ENCODE measurements at regions not wholly inside any gene's neighbourhood (a gene's known extent, or its start where the extent isn't known, plus 50 kb on each side); places are given as distances from the start of the nearest gene placed in this dataset.

DNA sequence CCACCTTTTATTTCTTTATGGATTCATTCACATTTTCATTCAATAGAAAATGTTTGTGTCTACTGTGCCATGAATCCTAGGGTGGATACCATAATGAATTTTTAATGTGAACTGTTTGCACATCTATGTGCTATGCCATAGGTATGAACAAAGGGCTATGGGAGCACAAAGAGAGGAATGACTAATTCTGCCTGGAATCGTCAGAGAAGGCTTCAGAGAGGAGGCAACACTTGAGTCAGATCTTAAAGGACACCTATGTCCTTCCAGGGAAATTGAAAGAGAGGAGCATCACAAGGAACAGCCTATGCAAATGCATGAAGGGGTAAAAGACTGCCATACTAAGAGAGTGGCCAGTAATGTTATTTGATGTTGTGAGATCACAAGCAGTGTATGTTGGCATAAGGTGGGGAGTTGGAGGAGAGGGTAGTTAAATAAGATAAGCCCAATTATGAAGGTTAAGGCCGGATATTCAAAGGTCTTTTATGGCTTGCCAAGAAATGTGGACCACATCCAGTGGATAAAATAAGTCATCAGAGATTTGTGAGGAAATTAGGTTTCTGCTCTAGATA lies 246.7 kb downstream of the GRIN2B start:
- no TSS peak for BruUV-seq (replicated peaks)
- WGBS, 2 experiments (ENCODE audit: extremely low coverage in 2 of 2, insufficient read length in 1 of 2), result no CpG with 5 or more reads among the region's 2 CpGs

More for the DNA sequence above, 246.7 kb downstream of the GRIN2B start:
- Histone ChIP-seq H4K8ac (ENCODE audit: low read depth in 2 of 2, low read length in 2 of 2) (no peak overlapping the region), H3K9me1 (ENCODE audit: insufficient read depth, low read length) (no peaks in the 10 kb centered on the region), H4K5ac (ENCODE audit: low read depth, low read length) (no peak overlapping the region), H3K14ac (replicated peaks; ENCODE audit: low read depth, low read length) (no peak overlapping the region), H3K27me3 (ENCODE audit: control insufficient read depth, insufficient read depth, low read length) (no peaks in the 10 kb centered on the region), H2AK5ac (ENCODE audit: low read depth, low read length) (no peak overlapping the region), H3K79me1 (ENCODE audit: low read depth in 1 of 2, low read length in 2 of 2) (no peaks in the 10 kb centered on the region), H2BK20ac (ENCODE audit: low read depth, low read length) (no peak overlapping the region), H3K23ac (ENCODE audit: low read depth, low read length) (no peak overlapping the region), H3K9ac (ENCODE audit: low read depth, low read length) (no peak overlapping the region), H3K4me3 (ENCODE audit: insufficient read depth, low read depth, low read length) (no peak overlapping the region), H4K20me1 (ENCODE audit: insufficient read depth, low read length) (no peaks in the 10 kb centered on the region), H2BK120ac (ENCODE audit: low read depth, low read length) (no peak overlapping the region), H3K36me3 (ENCODE audit: control insufficient read depth, insufficient read depth, low read length) (no peaks in the 10 kb centered on the region), H2AFZ (replicated peaks; ENCODE audit: low read length, poor library complexity) (no peak overlapping the region), H4K91ac (ENCODE audit: insufficient read depth, low read depth, low read length) (no peak overlapping the region), H3K4ac (ENCODE audit: low read depth, low read length) (no peak overlapping the region), H3K56ac (ENCODE audit: extremely low read depth, insufficient read depth, low read length) (no peak overlapping the region), H2BK5ac (ENCODE audit: low read depth, low read length, poor library complexity, severe bottlenecking) (no peak overlapping the region), H3K27ac (ENCODE audit: insufficient read depth, low read length) (no peak overlapping the region), H2AK9ac (replicated peaks; ENCODE audit: low read depth, low read length, poor library complexity) (no peak overlapping the region), H2BK15ac (ENCODE audit: low read depth, low read length) (no peak overlapping the region), H3K4me2 (ENCODE audit: low read depth, low read length) (no peak overlapping the region), H3K18ac (ENCODE audit: low read depth, low read length) (no peak overlapping the region), H3K4me1 (ENCODE audit: control insufficient read depth, insufficient read depth, low read length) (no peaks in the 10 kb centered on the region), H3K9me3 (ENCODE audit: control insufficient read depth, insufficient read depth, low read length) (no peaks in the 10 kb centered on the region)
- dilution Hi-C loops (cut with HindIII; ENCODE audit: low sequenced_read_pairs, unreplicated experiment), result no loop called here
- TF ChIP-seq BHLHE40 (IDR thresholded peaks at IDR 0.05; ENCODE audit: low read depth, low read length), result no peak
- no peak for TF ChIP-seq CHD1 (IDR thresholded peaks at IDR 0.05; ENCODE audit: low read depth, low read length)
- no peak for TF ChIP-seq NFE2L2 (IDR thresholded peaks at IDR 0.05; ENCODE audit: low read depth, low read length)
- TF ChIP-seq, protein P1, sequence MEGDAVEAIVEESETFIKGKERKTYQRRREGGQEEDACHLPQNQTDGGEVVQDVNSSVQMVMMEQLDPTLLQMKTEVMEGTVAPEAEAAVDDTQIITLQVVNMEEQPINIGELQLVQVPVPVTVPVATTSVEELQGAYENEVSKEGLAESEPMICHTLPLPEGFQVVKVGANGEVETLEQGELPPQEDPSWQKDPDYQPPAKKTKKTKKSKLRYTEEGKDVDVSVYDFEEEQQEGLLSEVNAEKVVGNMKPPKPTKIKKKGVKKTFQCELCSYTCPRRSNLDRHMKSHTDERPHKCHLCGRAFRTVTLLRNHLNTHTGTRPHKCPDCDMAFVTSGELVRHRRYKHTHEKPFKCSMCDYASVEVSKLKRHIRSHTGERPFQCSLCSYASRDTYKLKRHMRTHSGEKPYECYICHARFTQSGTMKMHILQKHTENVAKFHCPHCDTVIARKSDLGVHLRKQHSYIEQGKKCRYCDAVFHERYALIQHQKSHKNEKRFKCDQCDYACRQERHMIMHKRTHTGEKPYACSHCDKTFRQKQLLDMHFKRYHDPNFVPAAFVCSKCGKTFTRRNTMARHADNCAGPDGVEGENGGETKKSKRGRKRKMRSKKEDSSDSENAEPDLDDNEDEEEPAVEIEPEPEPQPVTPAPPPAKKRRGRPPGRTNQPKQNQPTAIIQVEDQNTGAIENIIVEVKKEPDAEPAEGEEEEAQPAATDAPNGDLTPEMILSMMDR (conservative IDR thresholded peaks at IDR 0.05; ENCODE audit: low read depth, low read length), result no peak
- no peak for TF ChIP-seq POLR2A (IDR thresholded peaks at IDR 0.05; ENCODE audit: low read depth, low read length)
- TF ChIP-seq, protein P2, sequence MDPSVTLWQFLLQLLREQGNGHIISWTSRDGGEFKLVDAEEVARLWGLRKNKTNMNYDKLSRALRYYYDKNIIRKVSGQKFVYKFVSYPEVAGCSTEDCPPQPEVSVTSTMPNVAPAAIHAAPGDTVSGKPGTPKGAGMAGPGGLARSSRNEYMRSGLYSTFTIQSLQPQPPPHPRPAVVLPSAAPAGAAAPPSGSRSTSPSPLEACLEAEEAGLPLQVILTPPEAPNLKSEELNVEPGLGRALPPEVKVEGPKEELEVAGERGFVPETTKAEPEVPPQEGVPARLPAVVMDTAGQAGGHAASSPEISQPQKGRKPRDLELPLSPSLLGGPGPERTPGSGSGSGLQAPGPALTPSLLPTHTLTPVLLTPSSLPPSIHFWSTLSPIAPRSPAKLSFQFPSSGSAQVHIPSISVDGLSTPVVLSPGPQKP (IDR thresholded peaks at IDR 0.05; ENCODE audit: borderline replicate concordance, low read depth, low read length), result no peak
- TF ChIP-seq, protein P3, sequence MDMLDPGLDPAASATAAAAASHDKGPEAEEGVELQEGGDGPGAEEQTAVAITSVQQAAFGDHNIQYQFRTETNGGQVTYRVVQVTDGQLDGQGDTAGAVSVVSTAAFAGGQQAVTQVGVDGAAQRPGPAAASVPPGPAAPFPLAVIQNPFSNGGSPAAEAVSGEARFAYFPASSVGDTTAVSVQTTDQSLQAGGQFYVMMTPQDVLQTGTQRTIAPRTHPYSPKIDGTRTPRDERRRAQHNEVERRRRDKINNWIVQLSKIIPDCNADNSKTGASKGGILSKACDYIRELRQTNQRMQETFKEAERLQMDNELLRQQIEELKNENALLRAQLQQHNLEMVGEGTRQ (IDR thresholded peaks at IDR 0.05; ENCODE audit: low read depth, low read length), result no peak
- no peak for TF ChIP-seq FOS (IDR thresholded peaks at IDR 0.05; ENCODE audit: low read depth, low read length)
- no peak for TF ChIP-seq MAFK (IDR thresholded peaks at IDR 0.05; ENCODE audit: low read depth, low read length)
- no peak for TF ChIP-seq MXI1 (IDR thresholded peaks at IDR 0.05; ENCODE audit: borderline replicate concordance, low read depth, low read length)
- no peak for TF ChIP-seq CEBPB (IDR thresholded peaks at IDR 0.05; ENCODE audit: low read depth, low read length)
- TF ChIP-seq RFX5 (IDR thresholded peaks at IDR 0.05; ENCODE audit: low read depth, low read length), result no peak
- TF ChIP-seq RCOR1 (IDR thresholded peaks at IDR 0.05; ENCODE audit: insufficient replicate concordance, low read length), result no peak
- no peak for TF ChIP-seq RAD21 (IDR thresholded peaks at IDR 0.05; ENCODE audit: low read length)
- no peak for TF ChIP-seq SMC3 (IDR thresholded peaks at IDR 0.05; ENCODE audit: low read depth, low read length)
- no peak for TF ChIP-seq MAZ (IDR thresholded peaks at IDR 0.05; ENCODE audit: borderline replicate concordance, low read depth, low read length)
- ATAC-seq (ENCODE audit: low read depth), result no peak
- in situ Hi-C loops (cut with MboI; ENCODE audit: low sequenced_read_pairs), result loop anchor here (25.0 kb wide), 1 partner anchor 428 kb away; no protein-coding TSS in a partner anchor
- ChIA-PET POLR2A (ENCODE audit: unreplicated experiment) (no interaction called here), CTCF (interaction anchor here (0.5 kb wide), 1 partner anchor 627 kb away, joined by 4 read pairs; no protein-coding TSS in a partner anchor)
- DNase-seq, result no peak
- intact Hi-C loops (cut with micrococcal nuclease), result no loop called here

Measured in IMR-90 (cell line).